WERI-Rb-1 (cell line): ENCODE measurements at regions not wholly inside any gene's neighbourhood (a gene's known extent, or its start where the extent isn't known, plus 50 kb on each side); places are given as distances from the start of the nearest gene placed in this dataset.

Source experiments
- DNase-seq: peaks from one replicate; pipeline ENCODE4 v3.0.0-alpha.2; 2020
- H3K27ac ChIP-seq: fragments of 250-450 bp; sonication (Bioruptor Pico); 2 replicates; pipeline ENCODE4 v1.5.1; 2020; ENCODE audit warnings: mild to moderate bottlenecking, moderate library complexity
- H3K27me3 ChIP-seq: fragments of 250-450 bp; sonication (Bioruptor Pico); 2 replicates; pipeline ENCODE4 v1.5.1; 2021; ENCODE audit warnings: mild to moderate bottlenecking, low read depth, moderate library complexity; ENCODE audit not compliant: insufficient read depth, severe bottlenecking
- H3K36me3 ChIP-seq: fragments of 250-450 bp; sonication (Bioruptor Pico); 2 replicates; pipeline ENCODE4 v1.5.1; 2020; ENCODE audit warnings: mild to moderate bottlenecking, moderate library complexity
- H3K4me3 ChIP-seq: 2 replicates; pipeline ENCODE4 v1.5.1; 2011; ENCODE audit warnings: low read depth, mild to moderate bottlenecking, control low read depth, low read length
- H3K9me3 ChIP-seq: fragments of 250-450 bp; sonication (Bioruptor Pico); 2 replicates; pipeline ENCODE4 v1.5.1; 2021; ENCODE audit warnings: mild to moderate bottlenecking, moderate library complexity; ENCODE audit not compliant: severe bottlenecking
- CTCF ChIP-seq: IDR thresholded peaks from 2 replicates; pipeline ENCODE4 v1.5.1; 2011; ENCODE audit warnings: low read depth, mild to moderate bottlenecking, control low read depth, inconsistent platforms, low read length

- no peaks in the 10 kb centered on the region for H3K36me3 ChIP-seq
- H3K27me3 ChIP-seq = no peaks in the 10 kb centered on the region
- DNase-seq = no peak
- no peak for TF ChIP-seq CTCF
- H3K4me3 ChIP-seq = no peak overlapping the region
- H3K27ac ChIP-seq = no peak overlapping the region
- H3K9me3 ChIP-seq = peaks cover 3% of the 10 kb centered on the region
Measured at GRCh38 chr4:31979988-31980387, 1259.8 kb downstream of the PCDH7 start.

- Histone ChIP-seq H3K4me3 (no peak overlapping the region), H3K9me3 (peaks cover 3% of the 10 kb centered on the region), H3K36me3 (no peaks in the 10 kb centered on the region), H3K27ac (no peak overlapping the region), H3K27me3 (no peaks in the 10 kb centered on the region)
- TF ChIP-seq CTCF = no peak
- no peak for DNase-seq
Measured at GRCh38 chr4:31983246-31983645, 1263.1 kb downstream of the PCDH7 start.

GRCh38 chr4:31983677-31984076 is 1263.5 kb downstream of the PCDH7 start:
- no peak overlapping the region for H3K4me3 ChIP-seq
- DNase-seq = no peak
- H3K27ac ChIP-seq = no peak overlapping the region
- H3K36me3 ChIP-seq = no peaks in the 10 kb centered on the region
- H3K9me3 ChIP-seq = peaks cover 3% of the 10 kb centered on the region
- H3K27me3 ChIP-seq = no peaks in the 10 kb centered on the region
- no peak for TF ChIP-seq CTCF

GRCh38 chr4:31984872-31985271 is 1264.7 kb downstream of the PCDH7 start:
- H3K27ac ChIP-seq = no peak overlapping the region

GRCh38 chr4:31995943-31996901 is 1276.1 kb downstream of the PCDH7 start:
- no peak for DNase-seq
- Histone ChIP-seq H3K27me3 (no peaks in the 10 kb centered on the region), H3K27ac (no peak overlapping the region), H3K4me3 (no peak overlapping the region), H3K9me3 (no peaks in the 10 kb centered on the region), H3K36me3 (no peaks in the 10 kb centered on the region)
- no peak for TF ChIP-seq CTCF

More at GRCh38 chr4:31984872-31985271, 1264.7 kb downstream of the PCDH7 start:
- Histone ChIP-seq H3K36me3 (no peaks in the 10 kb centered on the region), H3K9me3 (no peaks in the 10 kb centered on the region), H3K27me3 (no peaks in the 10 kb centered on the region), H3K4me3 (no peak overlapping the region)
- no peak for TF ChIP-seq CTCF
- no peak for DNase-seq
